OCI-LY1 (cell line): ENCODE measurements at regions not wholly inside any gene's neighbourhood (a gene's known extent, or its start where the extent isn't known, plus 50 kb on each side); places are given as distances from the start of the nearest gene placed in this dataset.
"Not testable (repeated sequence)": the region's sequence is repeated elsewhere in the genome, so short reads cannot be mapped to it uniquely, and the experiment has no call there.

Source experiments
- CTCF ChIP-seq: fragments of 200-600 bp; sonication (generic), shearing (Covaris generic); IDR thresholded peaks from 2 replicates; pipeline ENCODE4 v1.5.1; 2017; ENCODE audit warnings: mild to moderate bottlenecking, antibody characterized with exemption, low read length, moderate library complexity, mixed read lengths
- EZH2 ChIP-seq: fragments of 200-600 bp; sonication (generic), shearing (Covaris generic); IDR thresholded peaks from 2 replicates; pipeline ENCODE4 v1.8.0; 2017; ENCODE audit warnings: borderline replicate concordance, mixed run types, mild to moderate bottlenecking, antibody characterized with exemption, low read length, moderate library complexity, mixed read lengths

DNA sequence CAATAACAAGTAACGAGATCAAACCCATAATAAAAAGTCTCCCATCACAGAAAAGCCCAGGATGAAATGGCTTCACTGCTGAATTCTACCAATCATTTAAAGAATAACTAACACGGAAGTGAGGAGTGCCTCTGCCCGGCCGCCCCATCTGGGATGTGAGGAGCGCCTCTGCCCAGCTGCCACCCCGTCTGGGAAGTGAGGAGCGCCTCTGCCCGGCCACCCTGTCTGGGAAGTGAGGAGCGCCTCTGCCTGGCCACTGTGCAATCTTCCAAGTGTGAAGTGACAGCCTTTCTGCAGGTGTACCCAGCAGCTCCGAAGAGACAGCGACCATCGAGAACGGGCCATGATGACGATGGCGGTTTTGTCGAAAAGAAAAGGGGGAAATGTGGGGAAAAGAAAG lies 528.8 kb upstream of the GRIA3 start:
- TF ChIP-seq CTCF, EZH2: not testable (repeated sequence)
